Large intestine (tissue), 3 donors: ENCODE measurements at regions not wholly inside any gene's neighbourhood (a gene's known extent, or its start where the extent isn't known, plus 50 kb on each side); places are given as distances from the start of the nearest gene placed in this dataset.

Experiments used
- DNase-seq, 2 donors: peaks; one replicate each; pipeline versions ENCODE4 v3.0.0 to v3.0.0-alpha.2; 2013
- H3K27ac ChIP-seq: one replicate; pipeline ENCODE4 v1.5.1; 2013; ENCODE audit warnings: low read length
- H3K27me3 ChIP-seq: 2 replicates; pipeline ENCODE4 v1.6.1; 2013; ENCODE audit warnings: low read length; ENCODE audit not compliant: control insufficient read depth, insufficient read depth
- H3K36me3 ChIP-seq: 2 replicates; pipeline ENCODE4 v1.6.1; 2013; ENCODE audit warnings: low read length; ENCODE audit not compliant: control insufficient read depth, insufficient read depth
- H3K4me1 ChIP-seq: one replicate; pipeline ENCODE4 v1.6.1; 2013; ENCODE audit warnings: low read length; ENCODE audit not compliant: control insufficient read depth, insufficient read depth
- H3K4me3 ChIP-seq: one replicate; pipeline ENCODE4 v1.5.1; 2013; ENCODE audit warnings: low read length
- H3K9me3 ChIP-seq: one replicate; pipeline ENCODE4 v1.6.1; 2013; ENCODE audit warnings: mild to moderate bottlenecking, low read depth, low read length, moderate library complexity; ENCODE audit not compliant: control insufficient read depth
- WGBS: methylation state at CpG from one replicate; pipeline ENCODE4 v1.1.5; 2013; ENCODE audit warnings: low lambda C conversion rate; ENCODE audit not compliant: insufficient coverage; 5-methylcytosine and 5-hydroxymethylcytosine counted together

DNA sequence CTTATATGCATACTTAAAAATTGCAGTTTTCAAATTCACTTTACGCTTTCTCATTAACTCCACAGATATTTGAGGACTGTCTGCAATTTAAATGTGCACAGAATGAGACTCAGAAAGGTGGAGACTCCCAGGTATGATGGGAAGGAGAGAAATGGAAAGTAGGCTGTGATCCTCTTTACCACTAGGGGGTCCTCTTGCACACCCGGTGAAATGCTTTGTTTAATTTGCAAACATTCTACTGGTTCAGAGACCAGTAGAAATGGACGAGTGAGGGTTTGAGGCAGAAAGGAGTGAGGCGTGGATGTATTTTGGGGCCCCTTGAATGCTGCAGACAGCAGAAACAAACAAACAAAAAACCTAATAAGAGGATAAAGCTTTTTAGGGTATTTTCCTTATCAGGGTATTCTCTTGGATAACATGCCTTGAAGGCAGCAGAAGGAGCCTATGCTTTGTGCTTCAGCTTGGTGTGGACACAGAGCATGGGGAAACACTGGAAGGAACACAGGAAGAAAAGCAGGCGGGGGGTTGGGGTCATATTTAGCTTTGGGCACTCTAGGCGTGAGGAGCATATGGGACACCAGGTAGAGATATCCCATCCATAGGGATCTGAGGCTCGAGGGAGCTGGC is 410.1 kb downstream of the DMRT2 start:
- no peak for DNase-seq
- H3K4me1 ChIP-seq, result no peaks in the 10 kb centered on the region
- H3K36me3 ChIP-seq, result no peaks in the 10 kb centered on the region
- no peaks in the 10 kb centered on the region for H3K27me3 ChIP-seq
- WGBS, result 80% methylated on average over 2 of the region's 7 CpGs
- no peaks in the 10 kb centered on the region for H3K9me3 ChIP-seq
- H3K27ac ChIP-seq, result no peak overlapping the region
- no peak overlapping the region for H3K4me3 ChIP-seq

DNA sequence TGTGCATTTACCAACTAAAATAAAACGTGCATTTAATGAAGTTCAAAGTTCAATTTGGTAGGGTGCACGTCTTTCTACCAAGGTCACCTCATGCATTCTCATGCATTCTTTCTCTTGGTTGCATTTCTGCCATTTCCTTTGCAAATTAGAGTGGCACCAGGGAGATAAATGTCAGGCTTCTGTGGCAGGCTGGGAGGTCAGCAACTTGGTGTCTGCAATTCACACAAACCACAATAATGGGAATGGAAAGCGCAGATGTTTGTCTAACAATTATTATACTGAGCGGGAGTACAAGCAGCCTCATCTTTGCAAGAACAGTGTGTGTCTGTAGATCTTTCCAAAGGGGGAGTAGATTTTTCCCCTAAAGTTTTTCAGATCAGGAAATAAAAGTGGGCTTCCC is 411.7 kb downstream of the DMRT2 start:
- H3K27me3 ChIP-seq, result no peaks in the 10 kb centered on the region
- WGBS, result 40% methylated on average over 1 of the region's 4 CpGs
- no peaks in the 10 kb centered on the region for H3K36me3 ChIP-seq
- no peak overlapping the region for H3K27ac ChIP-seq
- no peaks in the 10 kb centered on the region for H3K4me1 ChIP-seq
- no peak overlapping the region for H3K4me3 ChIP-seq
- DNase-seq, result no peak
- H3K9me3 ChIP-seq, result no peaks in the 10 kb centered on the region

DNA sequence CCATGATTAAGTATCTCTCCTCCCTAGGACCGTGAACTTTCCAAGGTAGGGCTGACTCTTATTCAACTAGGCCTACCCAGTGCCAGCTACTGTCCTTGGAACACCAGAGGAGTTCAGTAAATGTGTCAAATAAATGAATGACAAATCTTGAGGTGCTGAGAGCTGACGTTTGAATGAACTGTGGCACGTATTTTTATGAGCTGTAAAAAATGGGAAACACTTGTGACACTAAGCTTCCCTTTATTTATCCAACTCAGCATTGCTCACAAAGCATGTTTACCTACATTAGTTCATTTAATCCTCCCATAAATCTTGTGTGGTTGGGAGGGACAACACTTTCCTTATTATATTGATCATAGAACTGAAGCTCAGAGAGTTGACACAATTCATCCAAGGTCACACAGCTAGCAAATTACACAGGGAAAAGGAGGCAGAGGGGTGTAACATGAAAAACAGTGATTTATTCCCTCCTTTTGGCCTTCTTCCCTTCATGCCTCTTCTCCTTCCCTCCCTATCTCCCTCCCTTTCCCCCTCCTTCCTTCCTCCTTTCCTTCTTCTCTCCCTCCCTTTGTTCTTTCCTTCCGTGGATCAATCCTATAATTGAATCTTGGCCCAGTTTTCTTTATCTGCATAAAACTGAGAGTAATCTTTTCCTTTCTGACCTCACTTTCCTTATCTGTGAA is 412.6 kb downstream of the DMRT2 start:
- no peak overlapping the region for H3K4me3 ChIP-seq
- WGBS, result 20% methylated on average over 1 of the region's 4 CpGs
- H3K27ac ChIP-seq, result no peak overlapping the region
- DNase-seq, result no peak
- H3K4me1 ChIP-seq, result no peaks in the 10 kb centered on the region
- no peaks in the 10 kb centered on the region for H3K9me3 ChIP-seq
- no peaks in the 10 kb centered on the region for H3K36me3 ChIP-seq
- H3K27me3 ChIP-seq, result no peaks in the 10 kb centered on the region

GRCh38 chr9:1469996-1470395 is 419.8 kb downstream of the DMRT2 start:
- WGBS, result no CpG with 5 or more reads among the region's 1 CpG
- Histone ChIP-seq H3K27ac (no peak overlapping the region), H3K4me3 (no peak overlapping the region), H3K36me3 (no peaks in the 10 kb centered on the region), H3K27me3 (no peaks in the 10 kb centered on the region), H3K9me3 (no peaks in the 10 kb centered on the region), H3K4me1 (no peaks in the 10 kb centered on the region)
- no peak for DNase-seq

DNA sequence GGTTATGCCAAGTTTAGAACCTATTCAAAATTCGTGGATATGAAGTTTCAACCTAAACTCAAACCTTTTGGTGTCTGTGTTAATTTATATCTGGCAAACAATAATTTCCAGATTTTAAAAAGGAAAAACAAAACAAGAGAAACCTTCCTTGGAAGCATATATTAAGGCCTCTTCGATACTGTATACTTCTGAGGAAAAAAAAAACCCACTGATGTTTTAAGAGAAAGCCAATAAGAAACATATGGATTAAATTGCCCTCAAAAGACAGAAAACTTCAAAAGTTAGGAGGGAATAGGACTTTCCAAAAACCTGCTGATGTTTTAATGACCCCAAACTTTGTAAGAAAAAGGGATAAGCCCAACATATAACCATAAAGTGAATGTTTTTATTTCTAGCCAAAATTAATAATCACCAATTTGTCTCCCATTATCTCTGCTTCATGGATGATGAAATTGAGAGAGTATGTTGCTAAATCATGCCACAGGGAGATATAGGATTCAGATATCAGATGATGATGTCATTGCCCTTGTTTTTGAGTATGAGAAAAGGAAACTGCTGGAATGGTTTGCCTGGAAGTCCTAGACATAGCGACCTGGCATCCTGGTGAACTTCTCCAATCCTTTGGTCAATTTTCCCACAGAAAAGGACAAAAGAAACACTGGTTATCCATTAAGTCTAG is 423.9 kb downstream of the DMRT2 start:
- DNase-seq, result no peak
- H3K36me3 ChIP-seq, result no peaks in the 10 kb centered on the region
- H3K27ac ChIP-seq, result no peak overlapping the region
- WGBS, result no CpG with 5 or more reads among the region's 3 CpGs
- no peaks in the 10 kb centered on the region for H3K9me3 ChIP-seq
- no peak overlapping the region for H3K4me3 ChIP-seq
- no peaks in the 10 kb centered on the region for H3K27me3 ChIP-seq
- no peaks in the 10 kb centered on the region for H3K4me1 ChIP-seq

DNA sequence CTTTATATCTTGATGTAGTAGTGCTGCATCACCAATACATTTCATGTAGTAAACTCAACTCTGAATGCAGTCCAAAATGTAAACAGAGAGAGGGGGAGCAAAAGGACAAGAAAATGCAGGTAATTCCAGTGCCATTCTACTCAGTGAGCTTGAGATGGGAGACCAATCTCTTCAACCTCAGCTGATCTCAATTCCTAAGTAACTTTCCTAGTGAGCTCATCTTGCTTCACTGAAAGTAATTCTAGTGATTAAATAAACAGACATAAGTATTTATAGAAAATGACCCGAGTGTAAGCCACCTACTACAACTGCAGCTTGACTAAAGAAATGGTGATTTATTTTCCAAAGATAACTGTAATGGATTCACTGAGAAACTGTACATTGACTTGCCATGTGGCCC is 424.5 kb downstream of the DMRT2 start:
- Histone ChIP-seq H3K36me3 (no peaks in the 10 kb centered on the region), H3K9me3 (no peaks in the 10 kb centered on the region), H3K27me3 (no peaks in the 10 kb centered on the region), H3K27ac (no peak overlapping the region), H3K4me1 (no peaks in the 10 kb centered on the region), H3K4me3 (no peak overlapping the region)
- DNase-seq, result no peak
- no CpG with 5 or more reads among the region's 1 CpG for WGBS

GRCh38 chr9:1490341-1491232 is 440.4 kb downstream of the DMRT2 start:
- no peaks in the 10 kb centered on the region for H3K36me3 ChIP-seq
- 45% methylated on average over 4 of the region's 8 CpGs for WGBS
- H3K4me3 ChIP-seq, result no peak overlapping the region
- H3K27me3 ChIP-seq, result no peaks in the 10 kb centered on the region
- H3K4me1 ChIP-seq, result no peaks in the 10 kb centered on the region
- no peaks in the 10 kb centered on the region for H3K9me3 ChIP-seq
- no peak overlapping the region for H3K27ac ChIP-seq
- no peak for DNase-seq

GRCh38 chr9:1492156-1492555 is 442.0 kb downstream of the DMRT2 start:
- Histone ChIP-seq H3K9me3 (no peaks in the 10 kb centered on the region), H3K36me3 (no peaks in the 10 kb centered on the region), H3K27me3 (no peaks in the 10 kb centered on the region), H3K4me3 (no peak overlapping the region), H3K4me1 (no peaks in the 10 kb centered on the region), H3K27ac (no peak overlapping the region)
- no peak for DNase-seq
- WGBS, result no CpG with 5 or more reads among the region's 3 CpGs

- no peaks in the 10 kb centered on the region for H3K9me3 ChIP-seq
- H3K27me3 ChIP-seq, result no peaks in the 10 kb centered on the region
- no CpG with 5 or more reads among the region's 2 CpGs for WGBS
- no peak overlapping the region for H3K27ac ChIP-seq
- no peaks in the 10 kb centered on the region for H3K36me3 ChIP-seq
- H3K4me1 ChIP-seq, result no peaks in the 10 kb centered on the region
- no peak for DNase-seq
- H3K4me3 ChIP-seq, result no peak overlapping the region
Observed at GRCh38 chr9:1495282-1496030, 445.3 kb downstream of the DMRT2 start.

DNA sequence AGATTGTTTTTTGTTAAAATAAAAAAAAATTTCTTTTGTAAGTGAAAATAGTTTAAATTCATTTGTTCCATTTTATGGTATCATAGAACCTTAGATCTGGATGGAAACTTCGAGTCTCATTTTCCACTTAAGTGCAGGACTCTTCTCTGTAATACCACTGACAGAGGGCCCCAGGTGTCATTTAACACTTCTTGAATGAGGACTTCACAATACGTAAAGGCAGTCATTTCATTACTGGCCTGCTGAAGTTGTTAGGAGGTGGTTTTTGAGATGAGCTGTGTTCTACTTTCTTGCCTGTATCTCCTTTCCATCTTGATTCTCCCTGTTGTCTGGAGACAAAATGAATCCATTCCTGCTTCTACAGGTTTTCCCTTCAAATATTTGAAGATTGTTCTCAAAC is 455.3 kb downstream of the DMRT2 start:
- H3K36me3 ChIP-seq, result no peaks in the 10 kb centered on the region
- H3K27me3 ChIP-seq, result no peaks in the 10 kb centered on the region
- no peaks in the 10 kb centered on the region for H3K4me1 ChIP-seq
- DNase-seq, result no peak
- no peaks in the 10 kb centered on the region for H3K9me3 ChIP-seq
- H3K27ac ChIP-seq, result no peak overlapping the region
- no peak overlapping the region for H3K4me3 ChIP-seq
- 40% methylated on average over 1 of the region's 2 CpGs for WGBS
